OCI-LY1 (cell line): ENCODE measurements at regions not wholly inside any gene's neighbourhood (a gene's known extent, or its start where the extent isn't known, plus 50 kb on each side); places are given as distances from the start of the nearest gene placed in this dataset.

Experiments used
- H2AFZ ChIP-seq: fragments of 200-600 bp; sonication (generic), shearing (Covaris generic); 2 replicates; pipeline ENCODE4 v1.6.0; 2014; ENCODE audit warnings: antibody characterized with exemption, mild to moderate bottlenecking, low read length
- H3F3A ChIP-seq: fragments of 200-600 bp; sonication (generic), shearing (Covaris generic); 2 replicates; pipeline ENCODE4 v1.6.0; 2014; ENCODE audit warnings: mild to moderate bottlenecking, antibody characterized with exemption, low read length, moderate library complexity; ENCODE audit not compliant: insufficient read depth
- H3K27ac ChIP-seq: fragments of 200-600 bp; sonication (generic); 2 replicates; pipeline ENCODE4 v1.5.1; 2014; ENCODE audit warnings: low read length, mixed run types, mild to moderate bottlenecking, low read depth; ENCODE audit not compliant: poor library complexity, severe bottlenecking
- H3K27me3 ChIP-seq: fragments of 200-600 bp; sonication (generic); 2 replicates; pipeline ENCODE4 v1.6.0; 2014; ENCODE audit warnings: antibody characterized with exemption, mild to moderate bottlenecking, low read length, moderate library complexity; ENCODE audit not compliant: insufficient read depth
- H3K36me3 ChIP-seq: fragments of 200-600 bp; sonication (generic); 2 replicates; pipeline ENCODE4 v1.6.1; 2014; ENCODE audit warnings: mild to moderate bottlenecking, antibody characterized with exemption, low read length, moderate library complexity, mixed read lengths; ENCODE audit not compliant: insufficient read depth
- H3K4me1 ChIP-seq: fragments of 200-600 bp; sonication (generic); 2 replicates; pipeline ENCODE4 v1.5.1; 2014; ENCODE audit warnings: mild to moderate bottlenecking, low read length, moderate library complexity; ENCODE audit not compliant: insufficient read depth, severe bottlenecking
- H3K4me2 ChIP-seq: fragments of 200-600 bp; sonication (generic), shearing (Covaris generic); 2 replicates; pipeline ENCODE4 v1.6.1; 2014; ENCODE audit warnings: low read length
- H3K4me3 ChIP-seq: fragments of 200-600 bp; sonication (generic); 2 replicates; pipeline ENCODE4 v1.5.1; 2014; ENCODE audit warnings: low read length, low read depth, mild to moderate bottlenecking, mixed read lengths; ENCODE audit not compliant: poor library complexity, severe bottlenecking
- H3K79me2 ChIP-seq: fragments of 200-600 bp; shearing (Covaris generic); 2 replicates; pipeline ENCODE4 v1.6.1; 2016; ENCODE audit warnings: mixed run types, low read length, mixed read lengths; ENCODE audit not compliant: insufficient read depth
- H3K9ac ChIP-seq: fragments of 200-600 bp; sonication (generic), shearing (Covaris generic); 2 replicates; pipeline ENCODE4 v1.6.1; 2014; ENCODE audit warnings: mild to moderate bottlenecking, low read length, mixed read lengths
- H3K9me2 ChIP-seq: fragments of 200-600 bp; sonication (generic), shearing (Covaris generic); 2 replicates; pipeline ENCODE4 v1.6.1; 2014; ENCODE audit warnings: low read depth, mild to moderate bottlenecking, low read length, mixed read lengths
- H3K9me3 ChIP-seq: fragments of 200-600 bp; shearing (Covaris generic); 2 replicates; pipeline ENCODE4 v1.6.1; 2014; ENCODE audit warnings: low read length, mixed read lengths
- H4K20me1 ChIP-seq: fragments of 200-600 bp; sonication (generic), shearing (Covaris generic); 2 replicates; pipeline ENCODE4 v1.6.0; 2016; ENCODE audit warnings: mild to moderate bottlenecking, low read length; ENCODE audit not compliant: insufficient read depth
- EZH2 ChIP-seq: fragments of 200-600 bp; sonication (generic), shearing (Covaris generic); IDR thresholded peaks from 2 replicates; pipeline ENCODE4 v1.8.0; 2017; ENCODE audit warnings: borderline replicate concordance, mixed run types, mild to moderate bottlenecking, antibody characterized with exemption, low read length, moderate library complexity, mixed read lengths
- TF ChIP-seq, protein P1 (sequence below): fragments of 200-600 bp; sonication (generic), shearing (Covaris generic); IDR thresholded peaks from 2 replicates; pipeline ENCODE4 v1.5.1; 2017; ENCODE audit warnings: mild to moderate bottlenecking, antibody characterized with exemption, low read length, moderate library complexity, mixed read lengths

DNA sequence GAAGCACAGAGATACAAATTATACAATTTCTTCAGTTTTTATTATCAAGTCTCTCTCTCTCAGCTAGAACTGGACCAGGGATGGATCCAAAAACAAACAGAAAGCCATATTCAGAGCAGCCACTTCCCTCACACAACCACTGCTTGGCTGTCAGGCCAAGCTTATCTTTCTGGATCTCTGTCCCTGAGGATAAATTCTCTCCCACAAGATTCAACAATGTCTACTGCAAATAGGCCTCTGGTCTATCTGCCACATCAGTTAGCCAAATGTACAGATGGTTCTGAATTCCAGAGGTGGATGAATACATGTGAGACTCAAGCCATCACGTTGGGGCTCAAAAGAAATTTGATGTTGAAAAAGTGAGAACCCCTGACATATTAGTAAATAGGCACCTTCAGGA lies 350.9 kb downstream of the LTN1 start:
- no peak overlapping the region for H3K4me3 ChIP-seq
- no peaks in the 10 kb centered on the region for H3K36me3 ChIP-seq
- H3K79me2 ChIP-seq, result no peaks in the 10 kb centered on the region

DNA sequence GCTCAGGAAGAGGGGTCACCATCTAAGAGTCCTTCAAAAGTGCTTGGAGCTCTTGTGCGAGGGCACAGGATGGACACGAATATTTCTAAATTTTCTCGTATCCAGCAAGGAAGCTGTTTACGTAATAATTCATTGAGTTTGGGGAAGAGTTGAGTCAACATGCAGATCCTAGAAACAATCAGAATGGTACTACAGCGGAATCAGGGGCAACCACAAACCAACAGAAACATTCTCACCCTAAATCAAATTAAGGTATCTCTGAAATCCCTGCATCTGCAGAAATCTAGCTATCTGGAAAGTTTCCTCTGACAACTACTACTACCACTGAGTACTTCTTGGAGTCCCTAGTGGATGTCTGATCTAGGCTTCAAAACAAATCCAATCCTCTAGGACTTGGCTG lies 352.4 kb downstream of the LTN1 start:
- Histone ChIP-seq H3K9ac (no peak overlapping the region), H3K27ac (no peak overlapping the region), H3K9me2 (no peaks in the 10 kb centered on the region), H3K4me2 (no peak overlapping the region), H3K4me3 (no peak overlapping the region), H3K4me1 (no peaks in the 10 kb centered on the region), H3K9me3 (no peaks in the 10 kb centered on the region), H4K20me1 (no peaks in the 10 kb centered on the region), H2AFZ (no peak overlapping the region), H3K79me2 (no peaks in the 10 kb centered on the region), H3K27me3 (no peaks in the 10 kb centered on the region), H3K36me3 (no peaks in the 10 kb centered on the region), H3F3A (no peaks in the 10 kb centered on the region)
- TF ChIP-seq EZH2, result no peak
- TF ChIP-seq, protein P1, sequence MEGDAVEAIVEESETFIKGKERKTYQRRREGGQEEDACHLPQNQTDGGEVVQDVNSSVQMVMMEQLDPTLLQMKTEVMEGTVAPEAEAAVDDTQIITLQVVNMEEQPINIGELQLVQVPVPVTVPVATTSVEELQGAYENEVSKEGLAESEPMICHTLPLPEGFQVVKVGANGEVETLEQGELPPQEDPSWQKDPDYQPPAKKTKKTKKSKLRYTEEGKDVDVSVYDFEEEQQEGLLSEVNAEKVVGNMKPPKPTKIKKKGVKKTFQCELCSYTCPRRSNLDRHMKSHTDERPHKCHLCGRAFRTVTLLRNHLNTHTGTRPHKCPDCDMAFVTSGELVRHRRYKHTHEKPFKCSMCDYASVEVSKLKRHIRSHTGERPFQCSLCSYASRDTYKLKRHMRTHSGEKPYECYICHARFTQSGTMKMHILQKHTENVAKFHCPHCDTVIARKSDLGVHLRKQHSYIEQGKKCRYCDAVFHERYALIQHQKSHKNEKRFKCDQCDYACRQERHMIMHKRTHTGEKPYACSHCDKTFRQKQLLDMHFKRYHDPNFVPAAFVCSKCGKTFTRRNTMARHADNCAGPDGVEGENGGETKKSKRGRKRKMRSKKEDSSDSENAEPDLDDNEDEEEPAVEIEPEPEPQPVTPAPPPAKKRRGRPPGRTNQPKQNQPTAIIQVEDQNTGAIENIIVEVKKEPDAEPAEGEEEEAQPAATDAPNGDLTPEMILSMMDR, result no peak

More for the DNA sequence above, 350.9 kb downstream of the LTN1 start:
- Histone ChIP-seq H3K4me1 (no peaks in the 10 kb centered on the region), H2AFZ (no peak overlapping the region), H3F3A (no peaks in the 10 kb centered on the region), H4K20me1 (no peaks in the 10 kb centered on the region), H3K4me2 (no peak overlapping the region), H3K9ac (no peak overlapping the region), H3K27me3 (no peaks in the 10 kb centered on the region), H3K9me3 (no peaks in the 10 kb centered on the region), H3K9me2 (no peaks in the 10 kb centered on the region), H3K27ac (no peak overlapping the region)
- TF ChIP-seq, protein P1, result no peak
- TF ChIP-seq EZH2, result no peak

GRCh38 chr21:28639737-28640136 lies 352.9 kb downstream of the LTN1 start:
- Histone ChIP-seq H3K79me2 (no peaks in the 10 kb centered on the region), H3K4me3 (no peak overlapping the region), H3K9me2 (no peaks in the 10 kb centered on the region), H3K27ac (no peak overlapping the region), H3K4me1 (no peaks in the 10 kb centered on the region), H3K27me3 (no peaks in the 10 kb centered on the region), H3K9me3 (no peaks in the 10 kb centered on the region), H4K20me1 (no peaks in the 10 kb centered on the region), H3K4me2 (no peak overlapping the region), H2AFZ (no peak overlapping the region), H3K36me3 (no peaks in the 10 kb centered on the region), H3K9ac (no peak overlapping the region), H3F3A (no peaks in the 10 kb centered on the region)
- no peak for TF ChIP-seq EZH2
- TF ChIP-seq, protein P1, result no peak
